ENCODE measurements at regions not wholly inside any gene's neighbourhood (a gene's known extent, or its start where the extent isn't known, plus 50 kb on each side); places are given as distances from the start of the nearest gene placed in this dataset.
A peak's percentile ranks its signal among the peaks of the same experiment; 100 is the strongest.
"Not testable (repeated sequence)": the region's sequence is repeated elsewhere in the genome, so short reads cannot be mapped to it uniquely, and the experiment has no call there.

DNA sequence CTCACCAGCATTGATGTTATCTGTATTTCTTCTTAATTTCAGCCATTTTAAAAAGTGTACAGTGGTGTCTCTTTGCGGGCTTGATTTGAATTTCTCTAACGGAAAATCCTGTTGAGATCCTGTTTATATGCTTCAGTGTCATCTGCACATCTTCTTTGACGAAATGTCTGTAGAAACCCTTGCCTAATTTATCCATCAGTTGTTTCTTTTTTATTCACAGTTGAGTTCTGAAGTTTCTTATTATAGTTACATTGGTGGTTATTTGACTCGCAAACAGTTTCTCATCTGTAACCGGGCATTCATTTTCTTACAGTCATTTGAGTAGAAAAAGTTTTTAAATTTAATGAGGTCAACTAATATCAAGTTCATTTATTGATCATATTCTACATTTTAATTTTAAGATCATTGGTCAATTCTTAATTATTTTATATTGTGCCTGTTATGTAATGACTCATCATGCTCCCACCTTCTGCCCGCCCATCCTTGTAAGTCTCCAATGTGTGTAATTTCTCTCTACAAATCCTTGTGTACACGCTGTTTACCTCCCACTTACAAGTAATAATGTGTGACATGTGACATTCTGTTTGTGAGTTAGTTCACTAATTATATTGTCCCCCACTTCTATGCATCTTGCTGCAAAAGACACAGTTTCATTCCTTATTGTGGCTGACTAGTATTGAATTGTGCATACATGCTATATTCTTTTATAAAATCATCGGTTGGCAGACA lies 1242.8 kb downstream of the TMEM121 start:
- not testable (repeated sequence) for DNase-seq

DNA sequence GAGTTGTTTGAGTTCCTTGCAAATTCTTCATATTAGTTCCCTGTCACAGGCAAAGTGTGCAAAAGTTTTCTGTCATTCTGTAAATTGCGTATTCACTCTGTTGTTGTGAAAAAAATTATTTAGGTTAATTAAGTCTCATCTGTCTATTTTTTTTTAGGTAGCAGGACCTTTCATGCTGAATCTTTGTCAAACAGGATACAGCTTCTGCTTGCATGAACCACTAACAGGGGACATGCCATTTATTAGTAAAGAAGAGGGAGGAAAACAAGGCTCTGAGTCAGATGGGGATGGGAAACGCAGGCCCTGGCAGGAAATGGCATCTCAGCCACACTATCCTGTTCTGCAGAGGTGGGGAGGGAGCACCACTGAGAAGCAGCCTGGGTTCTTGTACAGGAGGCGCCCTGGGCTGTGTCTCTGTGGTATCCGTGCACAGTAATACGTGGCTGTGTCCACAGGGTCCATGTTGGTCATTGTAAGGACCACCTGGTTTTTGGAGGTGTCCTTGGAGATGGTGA lies 1243.8 kb downstream of the TMEM121 start:
- not testable (repeated sequence) for DNase-seq

DNA sequence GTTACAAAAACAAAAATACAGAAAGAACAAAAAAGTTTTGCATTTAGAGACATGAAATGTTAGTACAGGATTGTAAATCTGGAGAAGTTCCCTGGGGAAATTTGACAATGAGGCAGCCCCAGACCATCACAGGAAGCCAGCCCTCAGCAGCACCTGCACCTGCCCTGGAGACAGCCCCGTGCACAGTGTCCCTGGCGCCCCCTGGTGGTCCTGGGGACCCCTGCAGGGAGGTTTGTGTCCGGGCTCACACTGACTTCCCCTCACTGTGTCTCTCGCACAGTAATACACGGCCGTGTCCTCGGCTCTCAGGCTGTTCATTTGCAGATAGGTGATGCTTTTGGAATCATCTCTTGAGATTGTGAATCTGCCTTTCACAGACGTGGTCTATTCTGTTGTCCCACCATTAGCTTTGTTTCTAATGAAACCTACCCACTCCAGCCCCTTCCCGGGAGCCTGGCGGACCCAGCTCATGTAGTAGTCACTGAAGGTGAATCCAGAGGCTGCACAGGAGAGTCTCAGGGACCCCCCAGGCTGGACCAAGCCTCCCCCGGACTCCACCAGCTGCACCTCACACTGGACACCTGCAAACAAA lies 1248.6 kb downstream of the TMEM121 start:
- DNase-seq: not testable (repeated sequence)

DNA sequence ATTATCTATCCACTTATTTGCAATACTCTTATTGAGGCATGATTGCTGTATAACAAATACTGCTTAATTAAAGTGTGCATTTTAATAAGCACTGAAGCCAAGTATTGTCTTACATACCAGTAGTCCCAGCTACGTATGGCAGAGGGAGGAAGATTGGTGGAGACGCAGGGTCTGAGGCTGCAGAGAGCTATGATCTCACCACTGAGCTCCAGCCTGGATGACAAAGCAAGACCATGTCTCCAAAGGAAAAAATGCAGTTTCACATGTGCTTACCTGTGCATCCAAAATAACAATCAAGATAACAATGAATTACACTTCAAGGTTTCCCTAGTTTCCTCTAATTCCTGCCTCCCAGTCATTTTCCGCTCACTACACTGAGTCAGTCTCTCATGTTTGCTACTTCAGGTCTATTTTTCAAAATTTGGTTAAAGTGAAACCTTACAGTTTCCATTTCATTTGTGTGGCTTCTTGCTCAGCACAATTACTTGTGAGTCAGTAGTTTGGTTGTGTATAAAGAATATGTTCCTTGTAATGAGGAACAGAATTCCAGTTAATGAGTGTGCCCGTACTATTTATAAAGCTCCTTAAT lies 1250.1 kb downstream of the TMEM121 start:
- DNase-seq: no peak

DNA sequence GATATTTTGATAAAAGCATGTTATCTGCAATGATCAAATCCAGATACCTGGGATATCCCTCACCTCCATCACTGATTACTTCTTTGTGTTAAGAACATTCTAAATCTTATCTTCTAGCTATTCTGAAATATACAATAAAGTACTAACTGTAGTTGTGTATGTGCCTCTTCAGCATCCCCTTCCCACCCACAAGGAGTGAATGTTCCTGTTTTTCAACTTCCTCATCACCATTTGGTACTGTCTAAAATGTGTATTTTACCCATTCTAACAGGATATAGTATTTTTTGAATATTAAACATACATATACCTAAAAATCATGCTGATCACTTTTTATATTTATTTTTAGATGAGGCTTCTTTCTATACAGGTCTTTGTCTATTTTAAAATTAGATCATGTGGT lies 1252.6 kb downstream of the TMEM121 start:
- DNase-seq: peak; percentile 8

DNA sequence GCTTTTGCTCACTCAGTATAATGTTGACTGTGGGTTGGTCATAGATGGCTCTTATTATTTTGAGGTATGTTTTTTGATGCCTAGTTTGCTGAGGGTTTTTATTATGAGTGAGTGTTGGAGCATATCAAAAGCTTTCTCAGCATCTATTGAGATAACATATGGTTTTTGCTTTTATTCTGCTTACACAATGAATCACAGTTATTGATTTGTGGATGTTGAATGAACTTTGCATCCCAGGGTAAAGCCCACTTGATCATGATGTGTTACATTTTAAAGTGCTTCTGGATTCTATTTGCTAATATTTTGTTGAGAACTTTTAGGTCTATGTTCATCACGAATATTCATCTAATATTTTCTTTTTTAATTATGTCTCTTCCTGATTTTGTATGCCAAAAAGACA lies 1260.3 kb downstream of the TMEM121 start:
- no peak for DNase-seq

DNA sequence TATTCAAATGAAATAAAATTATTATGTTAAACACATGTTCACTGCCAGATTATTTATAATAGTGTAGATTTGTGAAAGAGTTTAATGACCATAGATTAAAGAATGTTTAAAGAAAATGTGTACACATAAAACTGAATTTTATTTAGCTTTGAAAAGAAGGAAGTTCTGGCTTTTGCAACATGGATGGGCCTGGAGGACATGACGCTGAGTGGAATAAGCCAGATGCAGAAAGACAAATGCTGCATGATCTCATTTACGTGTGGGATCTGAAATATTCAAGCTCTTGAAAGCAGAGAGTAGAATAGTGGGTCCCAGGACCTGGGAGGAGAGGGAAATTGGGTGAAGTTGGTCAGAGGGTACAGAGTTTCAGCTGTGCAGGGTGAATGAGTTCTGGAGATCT lies 1261.2 kb downstream of the TMEM121 start:
- DNase-seq: peak; percentile 66

DNA sequence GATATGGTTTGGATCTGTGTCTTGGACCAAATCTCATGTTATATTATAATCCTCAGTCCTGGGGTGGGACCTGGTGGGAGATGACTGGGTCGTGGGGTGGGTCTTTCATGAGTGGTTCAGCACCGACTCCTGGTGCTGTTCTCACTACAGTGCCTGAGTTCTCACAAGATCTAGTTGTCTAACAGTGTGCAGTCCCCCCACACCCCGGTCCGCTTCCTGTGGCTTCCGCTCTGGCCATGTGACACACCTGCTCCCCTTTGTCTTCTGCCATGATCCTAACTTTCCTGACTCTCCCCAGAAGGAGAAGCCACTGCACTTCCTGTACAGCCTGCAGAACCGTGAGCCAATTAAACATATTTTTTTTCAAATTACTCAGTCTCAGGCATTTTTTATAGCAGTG lies 1262.2 kb downstream of the TMEM121 start:
- DNase-seq: no peak

DNA sequence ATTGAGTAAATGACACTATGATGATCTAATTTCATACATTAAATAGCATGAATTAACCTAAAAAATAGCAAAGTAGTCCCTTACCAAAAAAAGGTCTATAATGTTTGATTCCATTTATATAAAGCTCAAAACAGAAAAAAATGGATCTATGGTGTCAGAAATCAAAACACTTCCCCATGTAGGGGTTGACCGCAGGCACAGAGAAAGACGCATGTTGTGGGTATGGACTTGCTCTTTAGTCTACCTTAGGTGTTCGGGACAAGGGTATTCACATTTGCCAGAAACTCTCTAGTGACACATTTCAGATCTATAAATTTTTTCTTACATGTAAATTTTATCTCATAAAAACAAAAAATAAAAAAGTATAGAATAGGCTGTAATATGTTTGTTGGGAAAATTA lies 1262.9 kb downstream of the TMEM121 start:
- DNase-seq: no peak

DNA sequence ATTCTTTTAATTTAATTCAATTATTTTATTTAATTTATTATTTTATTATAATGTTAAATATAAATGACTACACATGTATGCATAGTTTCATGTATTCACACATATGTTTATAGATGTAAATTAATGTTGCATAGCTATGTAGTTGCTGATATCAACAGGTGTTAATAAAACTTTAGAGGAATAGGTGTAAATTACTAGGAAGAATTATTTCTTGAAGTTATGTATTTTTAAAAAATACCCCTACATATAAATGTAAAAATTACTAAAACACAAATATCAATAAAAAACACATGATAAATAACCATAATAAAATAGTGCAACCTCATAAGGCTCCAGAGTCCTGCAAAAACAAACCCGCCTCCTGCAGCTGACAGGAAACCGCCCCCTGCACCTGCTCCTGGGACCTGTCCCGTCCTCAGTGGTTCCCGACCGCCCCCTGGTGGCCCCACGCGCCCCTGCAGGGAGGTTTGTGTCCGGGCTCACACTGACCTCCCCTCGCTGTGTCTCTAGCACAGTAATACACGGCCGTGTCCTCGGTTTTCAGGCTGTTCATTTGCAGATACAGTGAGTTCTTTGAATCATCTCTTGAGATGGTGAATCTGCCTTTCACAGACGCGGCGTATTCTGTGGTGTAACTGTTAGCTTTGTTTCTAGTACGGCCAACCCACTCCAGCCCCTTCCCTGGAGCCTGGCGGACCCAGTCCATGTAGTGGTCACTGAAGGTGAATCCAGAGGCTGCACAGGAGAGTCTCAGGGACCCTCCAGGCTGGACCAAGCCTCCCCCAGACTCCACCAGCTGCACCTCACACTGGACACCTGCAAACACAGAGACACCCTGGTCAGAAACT lies 1264.0 kb downstream of the TMEM121 start:
- DNase-seq: peak; percentile 56

DNA sequence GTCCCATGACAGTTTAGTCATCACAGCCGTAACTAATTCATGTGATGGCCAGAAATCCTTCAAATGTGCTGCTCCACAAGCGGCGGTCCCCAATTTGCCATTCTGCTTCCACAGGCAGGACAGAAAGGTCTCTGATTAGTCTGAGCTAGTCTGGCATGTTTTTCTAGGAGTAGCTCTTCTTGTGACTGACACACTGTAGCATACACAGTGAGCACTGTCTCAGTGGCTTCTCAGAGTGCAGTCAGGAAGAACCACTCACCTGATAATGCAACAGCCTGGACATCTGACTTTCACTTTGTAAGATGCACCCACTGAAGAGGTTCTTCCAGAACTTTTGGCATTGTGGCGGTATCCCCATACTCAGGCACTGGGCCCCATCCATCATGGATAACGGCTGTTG lies 1266.2 kb downstream of the TMEM121 start:
- DNase-seq: peak; percentile 21

DNA sequence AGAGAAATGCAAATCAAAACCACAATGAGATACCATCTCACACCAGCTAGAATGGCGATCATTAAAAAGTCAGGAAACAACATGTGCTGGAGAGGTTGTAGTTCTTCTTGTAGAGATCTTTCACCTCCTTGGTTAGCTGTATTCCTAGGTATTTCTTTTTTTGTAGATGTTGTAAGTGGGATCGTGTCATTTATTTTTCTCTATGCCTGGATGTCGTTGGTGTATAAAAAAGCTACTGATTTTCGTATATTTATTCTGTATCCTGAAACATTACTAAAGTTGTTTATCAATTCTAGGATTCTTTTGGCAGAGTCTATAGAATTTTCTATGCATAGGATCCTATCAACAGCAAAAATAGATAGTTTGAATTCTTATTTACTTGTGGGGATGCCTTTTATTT lies 1271.8 kb downstream of the TMEM121 start:
- not testable (repeated sequence) for DNase-seq

DNA sequence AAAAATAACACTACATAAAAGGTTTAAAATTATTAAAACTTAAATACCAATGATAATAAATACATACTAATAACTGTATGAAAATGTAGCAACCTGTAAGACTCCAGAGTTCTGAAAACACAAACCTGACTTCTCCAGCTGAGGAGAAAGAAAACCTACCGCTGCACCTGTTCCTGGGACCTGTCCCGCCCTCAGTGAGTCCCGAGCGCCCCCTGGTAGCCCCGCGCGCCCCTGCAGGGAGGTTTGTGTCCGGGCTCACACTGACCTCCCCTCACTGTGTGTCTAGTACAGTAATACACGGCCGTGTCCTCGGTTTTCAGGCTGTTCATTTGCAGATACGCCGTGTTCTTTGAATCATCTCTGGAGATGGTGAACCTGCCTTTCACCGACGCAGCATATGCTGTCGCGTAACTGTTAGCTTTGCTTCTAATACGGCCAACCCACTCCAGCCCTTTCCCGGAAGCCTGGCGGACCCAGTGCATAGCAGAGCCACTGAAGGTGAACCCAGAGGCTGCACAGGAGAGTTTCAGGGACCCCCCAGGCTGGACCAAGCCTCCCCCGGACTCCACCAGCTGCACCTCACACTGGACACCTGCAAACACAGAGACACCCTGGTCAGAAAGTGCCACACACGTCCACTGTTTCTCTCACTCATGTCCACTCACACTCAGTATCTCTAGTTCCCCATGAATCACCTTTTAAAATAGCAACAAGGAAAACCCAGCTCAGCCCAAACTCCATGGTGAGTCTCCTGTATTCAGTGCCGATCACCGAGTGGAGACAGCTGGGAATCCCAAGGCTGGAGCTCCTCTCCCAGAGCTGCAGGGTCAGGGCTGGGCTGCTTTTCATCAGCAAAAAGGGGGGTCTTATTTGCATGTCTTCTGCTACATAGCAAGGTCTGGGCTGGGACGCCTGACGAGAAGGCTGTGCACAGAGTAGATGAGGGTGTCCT lies 1276.3 kb downstream of the TMEM121 start:
- DNase-seq: no peak

DNA sequence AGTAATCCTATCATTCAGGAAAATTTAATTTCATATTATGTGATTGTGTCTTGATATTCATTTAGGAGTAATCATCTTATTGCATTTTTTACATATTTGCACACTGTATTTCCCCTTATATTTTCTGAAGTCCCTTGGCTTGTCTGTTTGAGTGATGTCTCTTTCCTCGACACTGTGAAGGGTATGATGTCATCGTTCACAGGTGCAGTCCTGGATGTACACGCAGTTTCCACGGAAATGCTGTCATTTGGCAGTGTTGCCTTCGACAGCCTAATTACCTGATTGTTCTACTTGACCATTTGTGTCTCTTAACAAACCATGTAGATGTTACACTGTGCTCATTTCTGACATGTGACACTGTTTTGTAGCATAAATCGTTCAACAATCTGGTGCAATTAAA lies 1277.0 kb downstream of the TMEM121 start:
- DNase-seq: no peak

DNA sequence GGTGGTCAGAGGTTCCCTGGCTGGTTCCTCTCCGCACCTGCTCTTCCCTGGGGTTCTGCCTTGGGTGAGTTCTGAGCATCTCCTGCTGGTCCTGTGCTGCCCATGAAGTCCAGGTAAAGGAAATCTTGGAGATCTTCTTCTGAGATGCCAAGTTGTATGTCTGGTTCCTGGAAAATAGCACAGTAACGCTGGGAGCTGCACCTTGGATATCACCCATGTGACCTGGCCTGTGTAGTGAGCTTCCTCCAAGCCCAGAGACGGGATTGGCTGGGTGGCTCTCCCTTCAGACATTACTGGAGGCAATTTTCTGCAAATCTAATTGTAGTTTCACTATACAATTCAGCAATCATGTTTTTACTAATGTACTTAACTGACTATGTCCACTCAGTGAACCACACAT lies 1281.1 kb downstream of the TMEM121 start:
- no peak for DNase-seq

DNA sequence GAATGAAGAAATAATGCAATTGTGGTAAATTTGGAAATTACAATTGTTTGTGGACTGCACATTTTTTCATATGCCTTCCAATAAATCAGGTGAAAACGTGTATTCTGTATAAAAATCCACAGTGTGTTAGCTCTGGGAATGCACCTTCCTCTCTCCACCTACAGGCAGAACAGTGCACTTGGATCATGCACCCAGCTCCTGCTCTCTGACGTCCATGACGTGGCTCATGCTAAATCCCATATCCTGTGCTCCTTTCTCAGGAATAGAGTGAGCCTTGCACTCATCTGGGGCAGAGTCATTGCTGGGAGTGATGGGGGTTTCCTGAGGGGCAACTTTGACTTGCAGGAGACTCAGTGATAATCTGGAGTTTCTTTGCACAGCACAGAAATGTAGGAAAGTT lies 1282.1 kb downstream of the TMEM121 start:
- no peak for DNase-seq

DNA sequence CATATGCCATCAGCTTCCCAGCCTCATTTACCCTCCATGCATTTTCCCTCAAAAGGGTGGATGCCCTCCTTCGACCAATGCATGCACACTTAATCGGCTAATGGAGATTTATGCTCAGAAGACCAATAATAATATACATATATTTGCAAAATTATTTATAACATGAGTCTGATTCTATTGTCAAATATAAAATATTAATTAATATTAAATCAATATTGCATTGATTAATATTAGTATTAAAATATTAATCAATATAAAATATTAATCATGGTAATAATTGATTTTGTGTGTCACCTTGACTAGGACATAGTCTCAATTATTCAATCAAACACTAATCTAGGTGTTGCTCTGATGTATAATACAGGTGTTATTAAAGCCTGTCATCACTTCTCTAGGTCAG lies 1282.5 kb downstream of the TMEM121 start:
- DNase-seq: no peak

DNA sequence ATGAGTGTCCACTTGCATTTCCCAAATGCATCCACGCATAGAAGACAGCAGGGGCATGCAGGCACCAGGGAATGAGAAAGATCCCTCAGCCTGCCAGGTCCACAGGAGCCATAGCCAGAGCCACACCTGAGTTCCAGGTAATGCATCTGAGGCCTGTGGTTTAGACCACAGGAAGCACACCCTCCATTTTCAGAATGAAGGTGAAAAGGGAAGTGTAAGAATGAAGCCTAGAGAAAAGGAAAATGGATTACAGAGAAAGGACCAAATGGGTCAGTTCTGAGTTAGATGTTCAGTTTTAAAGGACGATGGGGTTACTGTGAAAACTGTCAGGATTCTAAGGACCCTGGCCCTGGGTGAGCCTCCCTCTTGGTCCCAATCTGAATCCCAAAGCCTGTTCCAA lies 1283.2 kb downstream of the TMEM121 start:
- DNase-seq: no peak

DNA sequence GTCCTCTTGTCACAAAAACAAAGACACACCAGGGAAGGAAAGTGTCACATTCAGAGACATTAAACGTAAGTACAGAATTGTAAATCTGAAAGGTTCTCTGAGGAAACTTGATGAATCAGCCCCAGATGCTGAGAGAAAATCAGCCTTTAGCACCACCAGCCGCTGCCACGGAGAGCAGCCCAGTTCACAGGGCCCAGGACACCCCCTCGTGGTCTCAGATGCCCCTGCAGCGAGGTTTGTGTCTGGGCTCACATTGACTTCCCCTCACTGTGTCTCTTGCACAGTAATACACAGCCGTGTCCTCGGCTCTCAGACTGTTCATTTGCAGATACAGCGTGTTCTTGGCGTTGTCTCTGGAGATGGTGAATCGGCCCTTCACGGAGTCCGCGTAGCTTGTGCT lies 1283.8 kb downstream of the TMEM121 start:
- DNase-seq: not testable (repeated sequence)

DNA sequence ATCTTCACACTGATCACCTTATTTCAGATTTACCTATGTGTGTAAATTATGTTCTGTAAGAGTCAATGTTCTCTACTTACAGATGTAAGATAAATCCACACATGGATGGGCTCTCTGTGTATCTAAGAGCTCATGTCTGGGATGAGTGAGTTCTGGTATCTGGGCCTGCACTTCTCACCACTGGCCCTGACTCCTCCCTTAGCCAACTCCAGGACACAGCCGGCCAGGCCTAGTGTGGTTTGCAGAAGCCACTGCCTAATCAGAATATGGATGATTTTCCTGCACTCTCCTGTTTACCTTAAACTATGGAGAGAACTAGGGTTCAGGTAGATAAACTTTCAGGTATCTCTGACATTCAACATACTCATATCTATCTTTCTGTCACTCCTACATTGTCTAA lies 1284.8 kb downstream of the TMEM121 start:
- DNase-seq: no peak

DNA sequence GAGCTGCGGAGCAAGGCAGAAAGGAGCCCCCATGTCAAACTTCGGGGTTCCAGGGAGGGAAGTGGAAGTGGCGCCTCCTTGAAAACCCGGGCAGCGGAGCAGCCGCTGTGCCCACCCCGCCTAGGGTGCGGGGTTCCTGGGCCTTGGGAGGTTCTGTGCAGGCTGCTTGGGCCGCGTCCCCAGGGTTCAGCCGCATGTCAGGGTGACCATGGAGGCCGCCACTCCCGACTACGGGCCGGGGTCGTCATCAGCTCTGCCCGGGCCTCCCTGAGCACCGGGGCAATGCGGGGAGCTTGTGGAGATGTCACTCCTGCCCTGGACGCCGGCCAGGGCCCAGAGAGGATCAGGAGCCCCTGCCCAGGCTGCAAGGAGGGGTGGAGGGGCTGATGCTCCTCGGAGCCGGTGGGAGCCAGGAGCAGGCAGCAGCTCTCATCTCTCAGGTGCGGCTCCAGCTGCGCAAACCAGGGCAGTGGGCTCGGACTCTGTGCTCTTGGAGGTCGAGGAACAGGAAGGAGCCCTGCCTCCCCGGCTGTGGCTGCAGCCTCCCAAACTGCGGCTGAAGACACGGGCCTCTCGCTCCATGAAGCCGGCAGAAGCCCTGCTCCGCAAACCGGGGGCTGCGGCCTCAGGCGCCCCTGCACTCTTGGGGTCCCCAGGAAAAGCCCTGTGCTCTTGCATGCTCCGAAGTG lies 1286.5 kb downstream of the TMEM121 start:
- DNase-seq: no peak

DNA sequence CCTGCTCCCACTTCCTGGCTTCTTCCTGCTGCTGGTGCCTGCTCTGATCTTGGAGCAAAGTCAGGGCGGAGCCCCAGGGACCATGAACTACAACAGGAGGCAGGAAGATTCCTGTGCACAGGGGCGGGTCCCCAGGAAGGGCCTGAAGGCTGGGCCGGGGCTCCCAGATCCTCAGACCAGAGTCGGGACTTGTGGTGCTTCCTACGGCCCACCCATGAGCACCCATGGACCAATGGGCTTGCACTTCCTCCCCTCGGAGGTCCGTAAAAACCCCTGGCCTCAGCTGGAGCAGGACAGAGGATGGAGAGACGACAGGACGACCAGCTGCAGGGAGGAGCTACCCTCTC lies 1287.1 kb downstream of the TMEM121 start:
- DNase-seq: no peak
